GM18520 (cell line): ENCODE measurements at regions not wholly inside any gene's neighbourhood (a gene's known extent, or its start where the extent isn't known, plus 50 kb on each side); places are given as distances from the start of the nearest gene placed in this dataset.
"Not testable (repeated sequence)": the region's sequence is repeated elsewhere in the genome, so short reads cannot be mapped to it uniquely, and the experiment has no call there.

Source experiments
- ATAC-seq: cut with Tn5 transposase; IDR thresholded peaks from one replicate; pipeline ENCODE4 v1.9.1; 2021; ENCODE audit not compliant: unreplicated experiment

- no peak for ATAC-seq
Measured at GRCh38 chr18:59801576-59801975, 98.2 kb upstream of the PMAIP1 start.

GRCh38 chr18:59800897-59801296 lies 98.9 kb upstream of the PMAIP1 start:
- ATAC-seq: peak; percentile 60

- ATAC-seq: no peak
Measured at GRCh38 chr18:59799383-59800015, 100.3 kb upstream of the PMAIP1 start.

- no peak for ATAC-seq
Measured at GRCh38 chr18:59795882-59796281, 98.7 kb upstream of the CCBE1 start.

GRCh38 chr18:59792353-59792752 lies 95.1 kb upstream of the CCBE1 start:
- ATAC-seq: no peak

- ATAC-seq: not testable (repeated sequence)
Measured at GRCh38 chr18:59790346-59790936, 93.2 kb upstream of the CCBE1 start.

GRCh38 chr18:59788791-59789106 lies 91.5 kb upstream of the CCBE1 start:
- no peak for ATAC-seq

- no peak for ATAC-seq
Measured at GRCh38 chr18:59787998-59788790, 91.0 kb upstream of the CCBE1 start.

- no peak for ATAC-seq
Measured at GRCh38 chr18:59784694-59785093, 87.5 kb upstream of the CCBE1 start.

- peak; percentile 84 for ATAC-seq
Measured at GRCh38 chr18:59783138-59783537, 85.9 kb upstream of the CCBE1 start.

- ATAC-seq: no peak
Measured at GRCh38 chr18:59779979-59780378, 82.8 kb upstream of the CCBE1 start.

GRCh38 chr18:59778434-59778833 lies 81.2 kb upstream of the CCBE1 start:
- ATAC-seq: no peak

GRCh38 chr18:59777636-59778035 lies 80.4 kb upstream of the CCBE1 start:
- no peak for ATAC-seq

- no peak for ATAC-seq
Measured at GRCh38 chr18:59769129-59769865, 72.1 kb upstream of the CCBE1 start.

- no peak for ATAC-seq
Measured at GRCh38 chr18:59768409-59768808, 71.2 kb upstream of the CCBE1 start.

GRCh38 chr18:59767732-59768131 lies 70.5 kb upstream of the CCBE1 start:
- ATAC-seq: no peak

GRCh38 chr18:59765343-59765742 lies 68.1 kb upstream of the CCBE1 start:
- no peak for ATAC-seq

- no peak for ATAC-seq
Measured at GRCh38 chr18:59764281-59764680, 67.1 kb upstream of the CCBE1 start.

- ATAC-seq: no peak
Measured at GRCh38 chr18:59763541-59764136, 66.4 kb upstream of the CCBE1 start.

- ATAC-seq: no peak
Measured at GRCh38 chr18:59760619-59761600, 63.7 kb upstream of the CCBE1 start.
